ENCODE measurements at regions not wholly inside any gene's neighbourhood (a gene's known extent, or its start where the extent isn't known, plus 50 kb on each side); places are given as distances from the start of the nearest gene placed in this dataset.

GRCh38 chr12:94712815-94713515 lies 62.6 kb upstream of the TMCC3 start:
- DNase-seq (ENCODE audit: low read depth), result no peak

DNA sequence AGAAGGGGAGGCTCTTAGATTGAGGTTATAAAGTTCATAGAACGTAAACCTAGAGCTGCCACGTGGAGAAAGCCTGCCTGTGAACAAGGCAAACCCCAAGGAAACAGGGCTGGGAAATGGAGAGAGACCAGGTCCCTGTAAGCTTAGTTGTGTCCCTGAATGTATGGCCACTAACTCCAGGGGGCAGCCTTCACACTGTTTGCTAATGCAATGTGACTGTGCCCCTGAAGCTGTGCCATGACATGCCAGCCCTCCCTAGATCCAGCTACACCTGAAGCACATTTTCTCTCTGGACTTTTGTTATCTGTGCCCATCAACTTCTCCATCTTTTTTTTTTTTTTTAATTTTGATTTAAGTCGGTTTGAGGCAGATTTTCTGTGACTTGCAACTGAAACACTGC lies 60.6 kb upstream of the TMCC3 start:
- DNase-seq (ENCODE audit: low read depth), result peak; percentile 10

DNA sequence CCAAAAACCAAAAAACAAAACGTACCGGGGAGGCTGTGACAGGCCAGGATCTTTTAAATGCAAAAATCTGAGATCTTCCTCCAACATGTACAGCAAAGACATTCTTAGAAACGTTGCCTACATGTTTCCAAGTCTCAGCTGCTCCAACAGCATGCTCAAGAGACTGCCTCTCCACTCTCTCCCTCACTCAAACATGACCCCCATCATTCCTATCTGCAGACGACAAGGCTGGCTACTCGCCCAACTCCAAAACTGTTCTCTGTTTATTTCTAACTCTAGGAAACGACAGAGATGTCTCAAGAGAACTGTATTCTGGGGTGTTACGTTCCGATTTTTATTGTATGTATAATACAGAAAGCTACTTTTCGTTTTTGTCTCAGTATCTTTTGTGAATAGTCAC lies 57.5 kb upstream of the TMCC3 start:
- DNase-seq (ENCODE audit: low read depth), result peak; percentile 41

DNA sequence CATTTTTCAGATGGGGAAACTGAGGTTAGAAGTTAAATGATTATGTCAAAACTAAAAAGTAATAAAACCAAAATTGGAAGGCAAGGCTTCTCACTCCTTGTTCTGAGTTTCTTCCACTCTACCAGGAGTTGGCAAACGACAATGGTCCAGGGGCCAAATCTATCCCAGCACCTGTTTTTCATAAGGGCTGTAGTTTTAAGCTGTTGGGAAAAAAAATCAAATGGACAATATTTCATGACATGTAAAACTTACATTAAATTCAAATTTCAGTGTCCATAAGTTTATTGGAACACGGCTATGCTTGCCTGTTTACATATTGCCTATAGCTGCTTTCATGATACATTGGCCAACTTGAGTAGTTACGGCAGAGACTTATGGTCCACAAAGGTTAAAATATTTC lies 56.7 kb upstream of the TMCC3 start:
- no peak for DNase-seq (ENCODE audit: low read depth)

DNA sequence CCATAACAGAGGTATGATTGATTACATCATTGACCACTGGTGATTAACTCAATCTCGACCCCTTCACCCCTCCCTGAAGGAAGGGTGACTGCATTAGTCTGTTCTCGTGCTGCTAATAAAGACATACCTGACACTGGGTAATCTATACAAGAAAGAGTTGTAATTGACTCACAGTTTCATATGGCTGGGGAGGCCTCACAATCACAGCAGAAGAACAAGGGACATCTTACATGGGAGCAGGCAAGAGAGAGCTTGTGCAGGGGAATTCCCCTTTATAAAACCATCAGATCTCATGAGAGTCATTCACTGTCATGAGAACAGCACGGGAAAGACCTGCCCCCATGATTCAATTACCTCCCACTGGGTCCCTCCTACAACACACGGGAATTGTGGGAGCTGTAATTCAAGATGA lies 55.9 kb upstream of the TMCC3 start:
- DNase-seq (ENCODE audit: low read depth), result no peak

- no peak for DNase-seq (ENCODE audit: low read depth)
Measured at GRCh38 chr12:94705676-94706075, 55.3 kb upstream of the TMCC3 start.

DNA sequence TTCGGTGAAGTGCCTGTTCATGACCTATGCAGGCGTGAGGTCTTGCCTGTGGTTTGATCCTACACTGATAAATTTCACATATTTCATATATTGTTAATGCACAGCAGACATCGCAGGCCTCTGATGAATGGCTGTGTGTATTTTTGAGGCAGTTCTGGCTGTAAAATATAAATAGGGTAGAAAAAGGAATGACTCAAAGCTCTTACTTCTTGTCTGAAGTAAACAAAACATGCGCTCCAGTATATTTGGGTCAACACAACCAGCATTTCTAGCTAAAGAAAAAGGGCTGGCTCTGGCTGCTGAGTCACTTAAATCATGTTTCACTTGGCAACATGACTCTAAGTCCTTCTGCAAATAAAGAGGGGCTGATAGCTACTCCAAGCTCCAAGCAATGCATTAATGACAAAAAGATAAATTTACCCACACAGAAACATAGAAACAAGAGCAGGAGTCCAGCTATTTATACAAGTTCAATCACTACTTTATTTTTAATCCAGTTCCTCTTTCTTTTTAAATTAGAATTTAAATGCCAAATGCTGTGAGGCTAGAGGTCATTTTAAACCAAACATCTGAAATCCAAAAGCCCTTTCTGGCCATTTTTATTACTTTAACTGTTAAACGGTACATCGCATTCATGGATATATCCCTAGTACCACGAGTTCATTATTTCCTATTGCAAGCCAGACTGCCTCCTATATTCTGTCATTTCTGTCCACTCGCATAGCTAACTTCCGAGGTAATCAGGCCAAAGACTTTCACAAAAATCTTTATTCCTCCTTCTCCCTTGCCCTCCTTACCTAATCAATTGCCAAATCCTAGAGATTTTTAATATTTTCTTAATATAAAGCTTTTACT lies 54.3 kb upstream of the TMCC3 start:
- peak; percentile 92 for DNase-seq (ENCODE audit: low read depth)

DNA sequence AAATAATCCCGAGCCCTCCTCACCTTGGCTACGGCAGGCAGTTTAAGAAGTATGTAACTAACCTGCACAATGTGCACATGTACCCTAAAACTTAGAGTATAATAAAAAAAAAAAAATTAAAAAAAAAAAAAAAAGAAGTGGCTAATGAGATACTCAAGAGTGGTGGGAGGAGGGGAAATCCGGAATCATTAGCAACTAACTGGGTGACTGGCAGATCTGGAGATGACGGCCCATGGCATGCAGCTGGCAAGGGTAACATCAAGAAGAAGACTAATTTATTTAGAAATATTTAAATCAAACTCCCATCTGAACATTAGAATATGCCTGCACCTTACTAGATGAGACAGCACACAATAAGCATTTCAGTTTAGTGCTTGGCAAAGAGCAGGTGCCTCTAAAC lies 52.3 kb upstream of the TMCC3 start:
- no peak for DNase-seq (ENCODE audit: low read depth)

DNA sequence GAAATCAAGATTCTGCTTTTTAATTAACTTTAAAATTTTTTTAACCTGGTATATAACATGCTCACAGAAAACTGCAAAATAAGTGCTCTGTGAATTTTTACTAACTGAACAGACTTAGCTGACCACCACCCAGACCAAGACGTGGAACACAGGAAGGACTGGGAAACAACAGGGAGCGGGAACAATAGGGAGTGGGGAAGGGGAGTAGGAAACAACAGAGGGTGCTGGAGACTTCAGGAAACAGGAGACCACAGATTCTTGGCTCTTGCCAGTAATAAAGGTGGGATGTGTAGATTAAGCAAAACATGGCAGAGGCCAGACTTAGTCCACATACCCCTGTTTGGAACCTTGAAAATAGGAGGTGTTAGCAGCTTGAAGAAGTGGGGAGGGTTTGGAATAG lies 51.4 kb upstream of the TMCC3 start:
- DNase-seq (ENCODE audit: low read depth), result no peak

DNA sequence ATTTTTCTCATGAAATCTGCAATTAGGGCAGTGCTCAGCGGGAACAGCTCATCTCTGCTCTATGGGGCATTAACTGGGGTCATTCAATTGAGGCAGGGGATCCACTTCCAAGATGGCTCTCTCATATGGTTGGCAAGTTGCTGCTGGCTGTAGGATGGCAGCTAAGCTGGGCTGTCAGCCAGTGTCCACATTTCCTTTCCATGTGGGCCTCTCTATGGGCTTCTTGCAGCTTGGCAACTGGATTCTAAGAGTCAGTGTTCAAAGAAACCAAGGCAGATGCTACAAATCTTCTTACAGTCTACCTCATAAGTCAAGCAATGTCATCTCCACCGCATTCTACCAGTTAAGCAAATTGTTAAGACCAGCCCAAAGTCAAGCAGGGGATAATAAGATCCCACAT lies 50.3 kb upstream of the TMCC3 start:
- DNase-seq (ENCODE audit: low read depth), result no peak
